ENCODE measurements at regions not wholly inside any gene's neighbourhood (a gene's known extent, or its start where the extent isn't known, plus 50 kb on each side); places are given as distances from the start of the nearest gene placed in this dataset.

DNA sequence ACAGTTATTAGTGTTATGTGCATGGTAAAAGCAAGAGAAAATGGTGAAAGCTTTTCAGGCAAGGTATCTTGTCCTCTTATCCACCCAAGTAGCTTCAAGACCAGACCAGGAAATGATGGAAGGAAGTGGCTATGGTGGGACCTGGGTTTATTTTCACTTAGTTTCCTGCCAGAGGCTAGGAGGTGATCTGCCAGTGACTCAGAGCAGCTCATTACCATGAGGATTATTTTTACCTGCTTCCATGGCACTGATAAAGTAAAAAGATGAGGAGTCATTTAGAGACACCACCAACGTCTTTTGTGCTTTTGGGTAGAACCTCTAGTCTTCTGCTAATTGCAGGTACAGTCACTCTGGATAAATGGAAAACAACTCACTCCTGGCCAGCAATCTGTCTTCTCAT lies 339.9 kb upstream of the KIRREL3 start:
- Histone ChIP-seq H3K9me3 (ENCODE audit: control insufficient read depth in 2 of 2, insufficient read depth in 1 of 2, low read depth in 1 of 2, low read length in 1 of 2) (no peaks in the 10 kb centered on the region), H3K27me3 (ENCODE audit: control insufficient read depth in 1 of 2, insufficient read depth in 2 of 2, low read length in 2 of 2) (no peaks in the 10 kb centered on the region), H3K27ac (ENCODE audit: low read depth in 2 of 2, low read length in 1 of 2) (no peak overlapping the region), H3K36me3 (ENCODE audit: control insufficient read depth in 2 of 2, insufficient read depth in 2 of 2, low read length in 1 of 2) (no peaks in the 10 kb centered on the region), H3K4me1 (ENCODE audit: control insufficient read depth in 2 of 2, insufficient read depth in 2 of 2, low read length in 1 of 2) (no peaks in the 10 kb centered on the region), H3K4me3 (ENCODE audit: low read depth in 1 of 2, low read length in 2 of 2) (no peak overlapping the region)
- 28 to 54% methylated on average over 1 of the region's 1 CpG for WGBS, 2 donors

GRCh38 chr11:127339376-127339775 lies 338.8 kb upstream of the KIRREL3 start:
- Histone ChIP-seq H3K4me1 (ENCODE audit: control insufficient read depth in 2 of 2, insufficient read depth in 2 of 2, low read length in 1 of 2) (no peaks in the 10 kb centered on the region), H3K27ac (ENCODE audit: low read depth in 2 of 2, low read length in 1 of 2) (no peak overlapping the region), H3K9me3 (ENCODE audit: control insufficient read depth in 2 of 2, insufficient read depth in 1 of 2, low read depth in 1 of 2, low read length in 1 of 2) (no peaks in the 10 kb centered on the region), H3K4me3 (ENCODE audit: low read depth in 1 of 2, low read length in 2 of 2) (no peak overlapping the region), H3K36me3 (ENCODE audit: control insufficient read depth in 2 of 2, insufficient read depth in 2 of 2, low read length in 1 of 2) (no peaks in the 10 kb centered on the region), H3K27me3 (ENCODE audit: control insufficient read depth in 1 of 2, insufficient read depth in 2 of 2, low read length in 2 of 2) (no peaks in the 10 kb centered on the region)
- 87 to 95% methylated on average over 1 of the region's 1 CpG for WGBS, 2 donors

GRCh38 chr11:127338380-127339259 lies 338.1 kb upstream of the KIRREL3 start:
- 63 to 65% methylated on average over 6 of the region's 6 CpGs for WGBS, 2 donors
- Histone ChIP-seq H3K27ac (ENCODE audit: low read depth in 2 of 2, low read length in 1 of 2) (no peak overlapping the region), H3K27me3 (ENCODE audit: control insufficient read depth in 1 of 2, insufficient read depth in 2 of 2, low read length in 2 of 2) (no peaks in the 10 kb centered on the region), H3K4me3 (ENCODE audit: low read depth in 1 of 2, low read length in 2 of 2) (no peak overlapping the region), H3K4me1 (ENCODE audit: control insufficient read depth in 2 of 2, insufficient read depth in 2 of 2, low read length in 1 of 2) (no peaks in the 10 kb centered on the region), H3K36me3 (ENCODE audit: control insufficient read depth in 2 of 2, insufficient read depth in 2 of 2, low read length in 1 of 2) (no peaks in the 10 kb centered on the region), H3K9me3 (ENCODE audit: control insufficient read depth in 2 of 2, insufficient read depth in 1 of 2, low read depth in 1 of 2, low read length in 1 of 2) (no peaks in the 10 kb centered on the region)

DNA sequence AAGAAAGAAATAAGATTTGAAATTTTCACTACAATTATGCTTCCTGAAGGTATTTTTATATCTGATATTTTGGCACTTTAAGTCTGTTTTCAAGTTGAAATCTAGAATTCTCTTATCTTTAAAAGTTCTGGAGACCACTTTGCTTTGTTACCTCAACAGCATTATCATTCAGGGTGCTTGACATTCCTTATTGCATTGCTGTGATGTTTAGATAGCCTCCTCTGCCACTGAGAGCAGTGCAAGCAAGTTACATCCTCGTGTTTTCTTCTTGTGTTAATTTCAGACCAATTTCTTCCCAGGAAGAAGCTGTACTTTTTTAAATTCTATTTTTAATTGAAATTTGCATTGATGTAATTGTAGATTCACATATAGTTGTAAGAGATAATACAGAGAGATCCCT lies 333.9 kb upstream of the KIRREL3 start:
- no peak overlapping the region for H3K4me3 ChIP-seq (ENCODE audit: low read depth in 1 of 2, low read length in 2 of 2)
- H3K4me1 ChIP-seq (ENCODE audit: control insufficient read depth in 2 of 2, insufficient read depth in 2 of 2, low read length in 1 of 2), result no peaks in the 10 kb centered on the region
- 50 to 66% methylated on average over 1 of the region's 1 CpG for WGBS, 2 donors
- no peaks in the 10 kb centered on the region for H3K27me3 ChIP-seq (ENCODE audit: control insufficient read depth in 1 of 2, insufficient read depth in 2 of 2, low read length in 2 of 2)
- no peaks in the 10 kb centered on the region for H3K36me3 ChIP-seq (ENCODE audit: control insufficient read depth in 2 of 2, insufficient read depth in 2 of 2, low read length in 1 of 2)
- H3K9me3 ChIP-seq (ENCODE audit: control insufficient read depth in 2 of 2, insufficient read depth in 1 of 2, low read depth in 1 of 2, low read length in 1 of 2), result no peaks in the 10 kb centered on the region
- no peak overlapping the region for H3K27ac ChIP-seq (ENCODE audit: low read depth in 2 of 2, low read length in 1 of 2)

DNA sequence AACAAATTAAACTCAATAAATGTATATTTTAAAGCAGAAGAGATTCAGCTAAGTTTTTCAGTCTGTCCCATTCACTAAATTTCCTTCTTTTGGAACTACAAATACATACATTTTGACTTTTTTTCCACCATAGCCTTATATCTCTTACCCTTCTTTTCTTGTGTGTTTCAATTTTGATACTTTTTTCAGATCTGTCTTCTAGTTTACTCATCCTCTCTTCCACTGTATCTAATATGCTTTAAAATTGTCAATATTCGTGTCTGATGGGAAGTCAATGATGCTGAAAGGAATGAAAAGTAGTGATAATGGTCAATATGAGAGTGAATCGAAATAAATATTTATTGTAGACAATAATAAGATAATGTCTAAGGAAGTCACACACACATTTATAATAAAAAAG lies 332.3 kb upstream of the KIRREL3 start:
- H3K9me3 ChIP-seq (ENCODE audit: control insufficient read depth in 2 of 2, insufficient read depth in 1 of 2, low read depth in 1 of 2, low read length in 1 of 2), result no peaks in the 10 kb centered on the region
- H3K27me3 ChIP-seq (ENCODE audit: control insufficient read depth in 1 of 2, insufficient read depth in 2 of 2, low read length in 2 of 2), result no peaks in the 10 kb centered on the region
- WGBS, 2 donors, result 64 to 79% methylated on average over 2 of the region's 2 CpGs
- H3K36me3 ChIP-seq (ENCODE audit: control insufficient read depth in 2 of 2, insufficient read depth in 2 of 2, low read length in 1 of 2), result no peaks in the 10 kb centered on the region
- no peak overlapping the region for H3K27ac ChIP-seq (ENCODE audit: low read depth in 2 of 2, low read length in 1 of 2)
- H3K4me1 ChIP-seq (ENCODE audit: control insufficient read depth in 2 of 2, insufficient read depth in 2 of 2, low read length in 1 of 2), result no peaks in the 10 kb centered on the region
- H3K4me3 ChIP-seq (ENCODE audit: low read depth in 1 of 2, low read length in 2 of 2), result no peak overlapping the region

DNA sequence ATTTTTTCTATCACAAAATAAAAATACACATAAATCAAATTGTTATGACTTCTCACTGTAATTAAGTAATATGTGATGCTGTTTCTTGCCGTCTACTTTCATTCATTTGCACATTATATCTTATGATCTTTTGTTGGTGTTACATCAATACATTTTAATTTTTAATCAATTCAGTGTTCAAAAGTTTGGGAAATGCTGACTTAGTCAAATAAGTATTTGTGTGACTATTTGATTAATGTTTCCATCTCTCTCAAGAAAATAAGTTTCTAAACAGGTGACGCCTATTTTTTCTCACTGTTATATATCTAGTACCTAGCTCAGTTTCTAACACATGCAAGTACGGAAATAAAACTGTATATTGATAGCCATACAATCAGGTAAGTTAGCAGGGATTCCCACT lies 329.5 kb upstream of the KIRREL3 start:
- 69 to 70% methylated on average over 3 of the region's 3 CpGs for WGBS, 2 donors
- Histone ChIP-seq H3K27ac (ENCODE audit: low read depth in 2 of 2, low read length in 1 of 2) (no peak overlapping the region), H3K27me3 (ENCODE audit: control insufficient read depth in 1 of 2, insufficient read depth in 2 of 2, low read length in 2 of 2) (no peaks in the 10 kb centered on the region), H3K36me3 (ENCODE audit: control insufficient read depth in 2 of 2, insufficient read depth in 2 of 2, low read length in 1 of 2) (no peaks in the 10 kb centered on the region), H3K9me3 (ENCODE audit: control insufficient read depth in 2 of 2, insufficient read depth in 1 of 2, low read depth in 1 of 2, low read length in 1 of 2) (no peaks in the 10 kb centered on the region), H3K4me1 (ENCODE audit: control insufficient read depth in 2 of 2, insufficient read depth in 2 of 2, low read length in 1 of 2) (no peaks in the 10 kb centered on the region), H3K4me3 (ENCODE audit: low read depth in 1 of 2, low read length in 2 of 2) (no peak overlapping the region)

DNA sequence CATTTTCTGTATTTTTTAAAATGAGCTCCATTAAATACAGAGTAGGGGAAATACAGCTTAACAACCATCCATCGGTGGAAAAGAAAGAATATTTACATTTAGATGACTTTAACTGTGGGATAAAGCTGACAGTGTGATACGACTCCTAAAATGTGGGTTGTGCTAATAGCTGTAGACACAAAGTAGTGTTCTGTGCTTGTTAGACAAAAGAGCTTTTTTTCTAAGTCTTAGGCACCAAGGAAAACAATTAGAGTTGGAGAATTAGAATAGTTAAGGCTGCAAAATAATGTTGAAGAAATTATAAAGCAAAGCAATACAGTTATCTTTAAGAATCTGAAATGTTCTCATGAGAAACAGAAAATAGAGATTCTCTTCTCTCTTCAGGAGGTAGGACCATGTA lies 307.7 kb upstream of the KIRREL3 start:
- Histone ChIP-seq H3K27me3 (ENCODE audit: control insufficient read depth in 1 of 2, insufficient read depth in 2 of 2, low read length in 2 of 2) (no peaks in the 10 kb centered on the region), H3K36me3 (ENCODE audit: control insufficient read depth in 2 of 2, insufficient read depth in 2 of 2, low read length in 1 of 2) (no peaks in the 10 kb centered on the region), H3K4me3 (ENCODE audit: low read depth in 1 of 2, low read length in 2 of 2) (no peak overlapping the region), H3K27ac (ENCODE audit: low read depth in 2 of 2, low read length in 1 of 2) (no peak overlapping the region), H3K4me1 (ENCODE audit: control insufficient read depth in 2 of 2, insufficient read depth in 2 of 2, low read length in 1 of 2) (no peaks in the 10 kb centered on the region), H3K9me3 (ENCODE audit: control insufficient read depth in 2 of 2, insufficient read depth in 1 of 2, low read depth in 1 of 2, low read length in 1 of 2) (no peaks in the 10 kb centered on the region)
- 54 to 56% methylated on average over 2 of the region's 2 CpGs for WGBS, 2 donors

- no peak overlapping the region for H3K27ac ChIP-seq (ENCODE audit: low read depth in 2 of 2, low read length in 1 of 2)
- WGBS, 2 donors, result 56 to 61% methylated on average over 5 of the region's 5 CpGs
Observed at GRCh38 chr11:127307700-127308099, 307.1 kb upstream of the KIRREL3 start.

DNA sequence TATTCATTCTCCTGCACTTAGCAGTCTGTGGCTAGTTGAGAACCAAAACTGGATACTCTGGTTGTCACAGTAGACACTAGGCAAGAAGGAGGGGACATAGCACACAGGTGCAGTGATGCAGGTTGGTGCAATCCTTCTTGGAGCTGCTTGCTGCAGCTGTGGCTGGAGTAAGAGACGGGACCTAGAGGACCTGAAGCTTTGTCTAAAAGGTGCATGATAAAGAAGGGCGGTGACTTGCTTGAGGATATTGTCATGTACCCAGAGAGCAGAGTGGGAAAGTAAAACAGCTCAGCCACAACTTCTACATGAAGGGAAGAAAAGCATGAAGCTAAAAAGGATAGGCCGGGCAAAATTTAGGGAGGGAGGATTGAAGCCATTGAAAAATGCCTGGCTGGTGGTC lies 304.1 kb upstream of the KIRREL3 start:
- Histone ChIP-seq H3K4me1 (ENCODE audit: control insufficient read depth in 2 of 2, insufficient read depth in 2 of 2, low read length in 1 of 2) (no peaks in the 10 kb centered on the region), H3K27ac (ENCODE audit: low read depth in 2 of 2, low read length in 1 of 2) (no peak overlapping the region), H3K9me3 (ENCODE audit: control insufficient read depth in 2 of 2, insufficient read depth in 1 of 2, low read depth in 1 of 2, low read length in 1 of 2) (no peaks in the 10 kb centered on the region), H3K4me3 (ENCODE audit: low read depth in 1 of 2, low read length in 2 of 2) (no peak overlapping the region), H3K36me3 (ENCODE audit: control insufficient read depth in 2 of 2, insufficient read depth in 2 of 2, low read length in 1 of 2) (no peaks in the 10 kb centered on the region), H3K27me3 (ENCODE audit: control insufficient read depth in 1 of 2, insufficient read depth in 2 of 2, low read length in 2 of 2) (no peaks in the 10 kb centered on the region)
- WGBS, 2 donors, result 71 to 88% methylated on average over 3 of the region's 3 CpGs

More at GRCh38 chr11:127307700-127308099, 307.1 kb upstream of the KIRREL3 start:
- Histone ChIP-seq H3K4me1 (ENCODE audit: control insufficient read depth in 2 of 2, insufficient read depth in 2 of 2, low read length in 1 of 2) (no peaks in the 10 kb centered on the region), H3K9me3 (ENCODE audit: control insufficient read depth in 2 of 2, insufficient read depth in 1 of 2, low read depth in 1 of 2, low read length in 1 of 2) (no peaks in the 10 kb centered on the region), H3K4me3 (ENCODE audit: low read depth in 1 of 2, low read length in 2 of 2) (no peak overlapping the region), H3K27me3 (ENCODE audit: control insufficient read depth in 1 of 2, insufficient read depth in 2 of 2, low read length in 2 of 2) (no peaks in the 10 kb centered on the region), H3K36me3 (ENCODE audit: control insufficient read depth in 2 of 2, insufficient read depth in 2 of 2, low read length in 1 of 2) (no peaks in the 10 kb centered on the region)

DNA sequence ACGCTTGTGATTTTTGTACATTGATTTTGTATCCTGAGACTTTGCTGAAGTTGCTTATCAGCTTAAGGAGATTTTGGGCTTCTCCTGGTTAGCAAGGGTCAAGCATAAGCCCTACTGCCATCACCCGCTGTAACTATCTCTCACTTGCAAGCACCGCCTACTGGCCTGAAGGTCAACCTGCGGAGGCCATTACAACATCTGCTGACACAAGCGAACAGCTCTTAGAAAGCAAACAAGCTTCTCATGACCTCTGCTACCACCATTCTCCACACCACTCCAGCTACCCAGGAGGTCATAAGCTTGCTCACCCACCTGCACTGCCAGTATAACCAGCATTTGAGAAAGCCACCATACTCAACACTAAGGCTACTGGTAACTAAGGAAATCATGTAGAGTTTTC lies 288.4 kb upstream of the KIRREL3 start:
- no peak overlapping the region for H3K27ac ChIP-seq (ENCODE audit: low read depth in 2 of 2, low read length in 1 of 2)
- 94 to 96% methylated on average over 4 of the region's 5 CpGs for WGBS, 2 donors
- no peak overlapping the region for H3K4me3 ChIP-seq (ENCODE audit: low read depth in 1 of 2, low read length in 2 of 2)
- peaks cover 0 to 2% of the 10 kb centered on the region in 2 donors for H3K9me3 ChIP-seq (ENCODE audit: control insufficient read depth in 2 of 2, insufficient read depth in 1 of 2, low read depth in 1 of 2, low read length in 1 of 2)
- no peaks in the 10 kb centered on the region for H3K36me3 ChIP-seq (ENCODE audit: control insufficient read depth in 2 of 2, insufficient read depth in 2 of 2, low read length in 1 of 2)
- no peaks in the 10 kb centered on the region for H3K27me3 ChIP-seq (ENCODE audit: control insufficient read depth in 1 of 2, insufficient read depth in 2 of 2, low read length in 2 of 2)
- no peaks in the 10 kb centered on the region for H3K4me1 ChIP-seq (ENCODE audit: control insufficient read depth in 2 of 2, insufficient read depth in 2 of 2, low read length in 1 of 2)

All from esophagus (tissue), 2 donors.